Activated T-helper 2 cell treated with anti-CD3 and anti-CD28 coated beads, Interferon-gamma antibody, Interleukin-2, Interleukin-4, amounts not matched to agents 10 μg/mL and 5 μg/mL and 100 μg/mL, durations not matched to agents 14 hours and 24 hours and 36 hours (primary cell): ENCODE measurements at regions not wholly inside any gene's neighbourhood (a gene's known extent, or its start where the extent isn't known, plus 50 kb on each side); places are given as distances from the start of the nearest gene placed in this dataset.
"Not testable (repeated sequence)": the region's sequence is repeated elsewhere in the genome, so short reads cannot be mapped to it uniquely, and the experiment has no call there.

Experiments used
- DNase-seq: peaks from one replicate; pipeline ENCODE4 v3.0.0; 2021; ENCODE audit warnings: low spot score
- H3K27ac Mint-ChIP-seq: one replicate; pipeline ENCODE4 v1.8.0; 2021; ENCODE audit warnings: mixed read lengths
- H3K27me3 Mint-ChIP-seq: one replicate; pipeline ENCODE4 v1.8.0; 2021; ENCODE audit warnings: low read depth, mixed read lengths
- H3K36me3 Mint-ChIP-seq: one replicate; pipeline ENCODE4 v1.8.0; 2021; ENCODE audit warnings: low read depth, mixed read lengths
- H3K4me1 Mint-ChIP-seq: one replicate; pipeline ENCODE4 v1.8.0; 2021; ENCODE audit warnings: low read depth, mixed read lengths
- H3K4me3 Mint-ChIP-seq: one replicate; pipeline ENCODE4 v1.8.0; 2021; ENCODE audit warnings: low read depth, mild to moderate bottlenecking, moderate library complexity, mixed read lengths
- H3K9me3 Mint-ChIP-seq: one replicate; pipeline ENCODE4 v1.8.0; 2021; ENCODE audit warnings: mixed read lengths
- intact Hi-C: fragments of 100-400 bp; cut with micrococcal nuclease; formaldehyde crosslinking; loops from one replicate; pipeline ENCODE4 v1.15.1; 2023

- Mint-ChIP-seq H3K4me3 (no peak overlapping the region), H3K9me3 (no peaks in the 10 kb centered on the region), H3K4me1 (no peaks in the 10 kb centered on the region), H3K27ac (no peak overlapping the region), H3K36me3 (no peaks in the 10 kb centered on the region), H3K27me3 (no peaks in the 10 kb centered on the region)
- DNase-seq = no peak
- intact Hi-C loops = no loop called here
Observed at GRCh38 chr13:37168151-37168550, 62.7 kb upstream of the CSNK1A1L start.

GRCh38 chr13:37164635-37165034 is 59.2 kb upstream of the CSNK1A1L start:
- Mint-ChIP-seq H3K4me3 (no peak overlapping the region), H3K27ac (no peak overlapping the region), H3K4me1 (no peaks in the 10 kb centered on the region), H3K36me3 (no peaks in the 10 kb centered on the region), H3K27me3 (no peaks in the 10 kb centered on the region), H3K9me3 (peaks cover 18% of the 10 kb centered on the region)
- DNase-seq = no peak
- intact Hi-C loops = no loop called here

- Mint-ChIP-seq H3K27me3 (no peaks in the 10 kb centered on the region), H3K27ac (no peak overlapping the region), H3K4me1 (no peaks in the 10 kb centered on the region), H3K4me3 (no peak overlapping the region), H3K36me3 (no peaks in the 10 kb centered on the region), H3K9me3 (peaks cover 26% of the 10 kb centered on the region)
- no peak for DNase-seq
- intact Hi-C loops = no loop called here
Observed at GRCh38 chr13:37163641-37164265, 58.3 kb upstream of the CSNK1A1L start.

GRCh38 chr13:37158481-37158880 is 53.0 kb upstream of the CSNK1A1L start:
- no peaks in the 10 kb centered on the region for H3K36me3 Mint-ChIP-seq
- H3K27ac Mint-ChIP-seq = no peak overlapping the region
- intact Hi-C loops = no loop called here
- H3K4me1 Mint-ChIP-seq = no peaks in the 10 kb centered on the region
- no peak for DNase-seq
- H3K4me3 Mint-ChIP-seq = no peak overlapping the region
- no peaks in the 10 kb centered on the region for H3K27me3 Mint-ChIP-seq
- H3K9me3 Mint-ChIP-seq = peaks cover 32% of the 10 kb centered on the region

- H3K9me3 Mint-ChIP-seq = peaks cover 21% of the 10 kb centered on the region
Observed at GRCh38 chr13:37155613-37156097, 50.2 kb upstream of the CSNK1A1L start.

More at GRCh38 chr13:37155613-37156097, 50.2 kb upstream of the CSNK1A1L start:
- H3K4me3 Mint-ChIP-seq, DNase-seq, H3K27me3 Mint-ChIP-seq, H3K4me1 Mint-ChIP-seq, H3K27ac Mint-ChIP-seq, H3K36me3 Mint-ChIP-seq, intact Hi-C loops: not testable (repeated sequence)
